ENCODE measurements at regions not wholly inside any gene's neighbourhood (a gene's known extent, or its start where the extent isn't known, plus 50 kb on each side); places are given as distances from the start of the nearest gene placed in this dataset.

DNA sequence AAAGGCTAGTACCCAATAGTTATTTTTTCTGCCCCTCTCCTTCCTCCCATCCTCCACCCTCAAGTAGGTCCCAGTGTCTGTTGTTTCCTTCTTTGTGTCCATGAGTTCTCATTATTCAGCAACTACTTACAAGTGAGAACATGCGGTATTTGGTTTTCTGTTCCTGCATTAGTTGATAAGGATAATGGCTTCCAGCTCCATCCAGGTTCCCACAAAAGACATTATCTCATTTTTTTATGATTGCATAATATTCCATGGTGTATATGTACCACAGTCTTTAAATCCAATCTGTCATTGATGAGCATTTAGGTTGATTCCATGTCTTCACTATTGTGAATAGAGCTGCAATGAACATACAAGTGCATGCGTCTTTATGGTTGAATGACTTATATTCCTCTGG is 128.3 kb upstream of the ANKRD55 start:
- Histone ChIP-seq H2AK5ac (ENCODE audit: insufficient read length, low read length) (no peak overlapping the region), H2BK20ac (ENCODE audit: low read depth, low read length, poor library complexity, severe bottlenecking) (no peak overlapping the region), H3K56ac (ENCODE audit: insufficient read length, low read depth, low read length) (no peak overlapping the region), H3K79me1 (ENCODE audit: insufficient read depth, low read depth, low read length, poor library complexity, severe bottlenecking) (no peaks in the 10 kb centered on the region), H3K9ac (ENCODE audit: extremely low read depth, insufficient read length, low read length) (no peak overlapping the region), H3K4ac (ENCODE audit: low read depth, low read length) (no peak overlapping the region), H3K4me1 (ENCODE audit: insufficient read depth, low read length) (no peaks in the 10 kb centered on the region), H3K27me3 (ENCODE audit: insufficient read depth, low read length) (no peaks in the 10 kb centered on the region), H3K9me3 (ENCODE audit: control insufficient read depth, low read depth, low read length) (no peaks in the 10 kb centered on the region), H4K91ac (ENCODE audit: insufficient read length, low read depth, low read length) (no peak overlapping the region), H3K79me2 (ENCODE audit: insufficient read depth, low read length) (no peaks in the 10 kb centered on the region), H3K23me2 (ENCODE audit: insufficient read length, low read depth, low read length, poor library complexity, severe bottlenecking) (no peaks in the 10 kb centered on the region), H3K14ac (ENCODE audit: insufficient read depth, low read length) (no peak overlapping the region), H2BK5ac (ENCODE audit: insufficient read length, low read length) (no peak overlapping the region), H4K20me1 (ENCODE audit: control insufficient read depth, insufficient read depth, insufficient read length) (no peaks in the 10 kb centered on the region), H3T11ph (ENCODE audit: low read length) (no peak overlapping the region), H3K23ac (ENCODE audit: insufficient read length, low read depth, low read length) (no peak overlapping the region), H2BK12ac (ENCODE audit: insufficient read length, low read depth, low read length) (no peak overlapping the region), H3K27ac (ENCODE audit: insufficient read length, low read depth, low read length) (no peak overlapping the region), H4K8ac (replicated peaks; ENCODE audit: insufficient read length, low read depth, low read length) (no peak overlapping the region), H3K4me2 (ENCODE audit: insufficient read depth, insufficient read length, low read length) (no peak overlapping the region), H2BK120ac (ENCODE audit: low read depth, low read length, poor library complexity, severe bottlenecking) (no peak overlapping the region), H3K18ac (ENCODE audit: insufficient read length, low read depth, low read length) (no peak overlapping the region), H4K5ac (ENCODE audit: insufficient read length, low read depth, low read length) (no peak overlapping the region), H2BK15ac (ENCODE audit: low read depth, low read length) (no peak overlapping the region), H2AFZ (ENCODE audit: low read length) (no peak overlapping the region)
- no peak for DNase-seq
- Mint-ChIP-seq H3K4me3 (no peak overlapping the region), H3K27ac (no peak overlapping the region), H3K9me3 (no peaks in the 10 kb centered on the region), H3K36me3 (ENCODE audit: insufficient read depth in 1 of 3, low read depth in 3 of 3) (no peaks in the 10 kb centered on the region; a peak in 1 of 7 replicates), H3K4me1 (peaks cover 3 to 5% of the 10 kb centered on the region in 2 experiments; a peak in 3 of 4 replicates), H3K27me3 (ENCODE audit: low read depth) (no peaks in the 10 kb centered on the region)
- WGBS (ENCODE audit: extremely low coverage, insufficient read length, low lambda C conversion rate), result no CpG with 5 or more reads among the region's 2 CpGs
- TF ChIP-seq, protein P1, sequence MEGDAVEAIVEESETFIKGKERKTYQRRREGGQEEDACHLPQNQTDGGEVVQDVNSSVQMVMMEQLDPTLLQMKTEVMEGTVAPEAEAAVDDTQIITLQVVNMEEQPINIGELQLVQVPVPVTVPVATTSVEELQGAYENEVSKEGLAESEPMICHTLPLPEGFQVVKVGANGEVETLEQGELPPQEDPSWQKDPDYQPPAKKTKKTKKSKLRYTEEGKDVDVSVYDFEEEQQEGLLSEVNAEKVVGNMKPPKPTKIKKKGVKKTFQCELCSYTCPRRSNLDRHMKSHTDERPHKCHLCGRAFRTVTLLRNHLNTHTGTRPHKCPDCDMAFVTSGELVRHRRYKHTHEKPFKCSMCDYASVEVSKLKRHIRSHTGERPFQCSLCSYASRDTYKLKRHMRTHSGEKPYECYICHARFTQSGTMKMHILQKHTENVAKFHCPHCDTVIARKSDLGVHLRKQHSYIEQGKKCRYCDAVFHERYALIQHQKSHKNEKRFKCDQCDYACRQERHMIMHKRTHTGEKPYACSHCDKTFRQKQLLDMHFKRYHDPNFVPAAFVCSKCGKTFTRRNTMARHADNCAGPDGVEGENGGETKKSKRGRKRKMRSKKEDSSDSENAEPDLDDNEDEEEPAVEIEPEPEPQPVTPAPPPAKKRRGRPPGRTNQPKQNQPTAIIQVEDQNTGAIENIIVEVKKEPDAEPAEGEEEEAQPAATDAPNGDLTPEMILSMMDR (conservative IDR thresholded peaks at IDR 0.05), result no peak

Data from H9 (cell line).